ENCODE measurements at regions not wholly inside any gene's neighbourhood (a gene's known extent, or its start where the extent isn't known, plus 50 kb on each side); places are given as distances from the start of the nearest gene placed in this dataset.

DNA sequence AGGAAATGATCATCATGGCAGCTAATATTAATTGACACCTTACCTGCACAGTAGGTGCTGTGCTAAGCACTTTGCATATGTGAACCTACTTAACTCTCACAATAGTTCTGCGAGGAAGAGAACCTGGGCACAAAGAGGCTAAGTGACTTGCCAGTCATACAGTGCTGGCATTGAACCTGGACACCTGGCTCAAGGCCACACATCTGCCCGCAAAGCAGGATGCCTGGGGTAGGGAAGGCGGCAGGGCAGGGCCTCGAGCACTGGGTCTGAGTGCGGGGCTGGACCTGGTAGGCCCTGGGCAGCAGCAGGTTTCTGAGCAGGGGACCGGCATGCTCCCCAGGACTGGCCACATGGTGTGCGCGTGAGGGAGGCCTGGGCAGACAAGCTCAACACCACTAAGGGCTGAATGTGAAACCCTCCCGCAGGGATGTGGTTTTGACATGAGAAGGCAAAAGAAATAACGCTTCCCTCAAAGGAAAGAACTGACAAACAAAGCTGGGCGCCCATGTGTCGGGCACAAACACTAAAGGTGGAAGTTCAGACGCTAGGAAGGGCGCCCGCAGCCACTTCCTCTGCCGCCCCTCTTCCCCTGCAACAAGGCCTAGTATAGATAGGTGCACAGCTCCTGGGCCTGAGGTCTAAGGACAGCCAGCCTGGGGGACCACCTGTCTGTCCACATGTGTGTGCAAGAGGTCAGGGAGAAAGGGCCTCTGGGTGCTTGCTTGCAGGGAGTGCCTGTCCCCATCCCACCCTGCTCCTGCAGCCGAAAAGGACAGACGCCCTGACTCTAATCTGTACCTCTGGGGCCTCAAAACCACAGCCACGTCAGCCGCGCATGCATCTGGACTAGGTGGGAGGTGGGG is 92.5 kb downstream of the ZFP36L2 start:
- TF ChIP-seq, protein P1, sequence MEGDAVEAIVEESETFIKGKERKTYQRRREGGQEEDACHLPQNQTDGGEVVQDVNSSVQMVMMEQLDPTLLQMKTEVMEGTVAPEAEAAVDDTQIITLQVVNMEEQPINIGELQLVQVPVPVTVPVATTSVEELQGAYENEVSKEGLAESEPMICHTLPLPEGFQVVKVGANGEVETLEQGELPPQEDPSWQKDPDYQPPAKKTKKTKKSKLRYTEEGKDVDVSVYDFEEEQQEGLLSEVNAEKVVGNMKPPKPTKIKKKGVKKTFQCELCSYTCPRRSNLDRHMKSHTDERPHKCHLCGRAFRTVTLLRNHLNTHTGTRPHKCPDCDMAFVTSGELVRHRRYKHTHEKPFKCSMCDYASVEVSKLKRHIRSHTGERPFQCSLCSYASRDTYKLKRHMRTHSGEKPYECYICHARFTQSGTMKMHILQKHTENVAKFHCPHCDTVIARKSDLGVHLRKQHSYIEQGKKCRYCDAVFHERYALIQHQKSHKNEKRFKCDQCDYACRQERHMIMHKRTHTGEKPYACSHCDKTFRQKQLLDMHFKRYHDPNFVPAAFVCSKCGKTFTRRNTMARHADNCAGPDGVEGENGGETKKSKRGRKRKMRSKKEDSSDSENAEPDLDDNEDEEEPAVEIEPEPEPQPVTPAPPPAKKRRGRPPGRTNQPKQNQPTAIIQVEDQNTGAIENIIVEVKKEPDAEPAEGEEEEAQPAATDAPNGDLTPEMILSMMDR (IDR thresholded peaks at IDR 0.05; ENCODE audit: low read depth, low read length, missing control alignments): no peak
- in situ Hi-C loops (cut with HindIII; ENCODE audit: low pct_ligation_motif_present, low sequenced_read_pairs): no loop called here
- Histone ChIP-seq H3K27me3 (replicated peaks) (no peaks in the 10 kb centered on the region), H3K27ac (no peak overlapping the region), H3K4me3 (ENCODE audit: low read depth, low read length) (no peak overlapping the region), H3K36me3 (replicated peaks) (no peaks in the 10 kb centered on the region)
- no peak for DNase-seq

DNA sequence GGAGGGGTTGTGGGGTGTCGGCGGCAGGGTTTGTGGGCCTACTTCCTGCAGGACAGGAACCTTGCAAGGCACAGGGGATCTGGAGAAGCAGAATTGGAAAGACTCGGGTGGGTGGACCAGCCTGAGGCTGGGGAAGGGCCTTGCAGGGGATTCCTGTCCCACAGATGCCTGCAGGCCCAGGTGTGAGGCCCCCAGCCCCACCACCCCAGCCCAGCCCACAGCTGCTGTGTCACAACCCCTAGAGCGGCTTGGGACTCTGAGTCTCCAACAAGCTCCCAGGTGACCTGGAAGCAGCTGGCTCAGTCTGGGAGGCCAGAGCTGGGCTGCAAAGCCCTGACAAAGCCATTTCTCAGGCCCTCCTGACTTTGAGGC is 93.1 kb downstream of the ZFP36L2 start:
- no peak for DNase-seq
- Histone ChIP-seq H3K27ac (no peak overlapping the region), H3K27me3 (replicated peaks) (no peaks in the 10 kb centered on the region), H3K4me3 (ENCODE audit: low read depth, low read length) (no peak overlapping the region), H3K36me3 (replicated peaks) (no peaks in the 10 kb centered on the region)
- in situ Hi-C loops (cut with HindIII; ENCODE audit: low pct_ligation_motif_present, low sequenced_read_pairs): no loop called here
- TF ChIP-seq, protein P1 (IDR thresholded peaks at IDR 0.05; ENCODE audit: low read depth, low read length, missing control alignments): no peak

- in situ Hi-C loops (cut with HindIII; ENCODE audit: low pct_ligation_motif_present, low sequenced_read_pairs): no loop called here
- H3K27ac ChIP-seq: no peak overlapping the region
- TF ChIP-seq, protein P1 (IDR thresholded peaks at IDR 0.05; ENCODE audit: low read depth, low read length, missing control alignments): no peak
- H3K36me3 ChIP-seq (replicated peaks): no peaks in the 10 kb centered on the region
- H3K27me3 ChIP-seq (replicated peaks): no peaks in the 10 kb centered on the region
- DNase-seq: no peak
- H3K4me3 ChIP-seq (ENCODE audit: low read depth, low read length): no peak overlapping the region
These were observed 93.6 kb downstream of the ZFP36L2 start for GRCh38 chr2:43132683-43133301.

- Histone ChIP-seq H3K27ac (no peak overlapping the region), H3K4me3 (ENCODE audit: low read depth, low read length) (no peak overlapping the region), H3K27me3 (replicated peaks) (no peaks in the 10 kb centered on the region), H3K36me3 (replicated peaks) (no peaks in the 10 kb centered on the region)
- in situ Hi-C loops (cut with HindIII; ENCODE audit: low pct_ligation_motif_present, low sequenced_read_pairs): no loop called here
- DNase-seq: no peak
- TF ChIP-seq, protein P1 (IDR thresholded peaks at IDR 0.05; ENCODE audit: low read depth, low read length, missing control alignments): no peak
These were observed 94.3 kb downstream of the ZFP36L2 start for GRCh38 chr2:43131890-43132682.

DNA sequence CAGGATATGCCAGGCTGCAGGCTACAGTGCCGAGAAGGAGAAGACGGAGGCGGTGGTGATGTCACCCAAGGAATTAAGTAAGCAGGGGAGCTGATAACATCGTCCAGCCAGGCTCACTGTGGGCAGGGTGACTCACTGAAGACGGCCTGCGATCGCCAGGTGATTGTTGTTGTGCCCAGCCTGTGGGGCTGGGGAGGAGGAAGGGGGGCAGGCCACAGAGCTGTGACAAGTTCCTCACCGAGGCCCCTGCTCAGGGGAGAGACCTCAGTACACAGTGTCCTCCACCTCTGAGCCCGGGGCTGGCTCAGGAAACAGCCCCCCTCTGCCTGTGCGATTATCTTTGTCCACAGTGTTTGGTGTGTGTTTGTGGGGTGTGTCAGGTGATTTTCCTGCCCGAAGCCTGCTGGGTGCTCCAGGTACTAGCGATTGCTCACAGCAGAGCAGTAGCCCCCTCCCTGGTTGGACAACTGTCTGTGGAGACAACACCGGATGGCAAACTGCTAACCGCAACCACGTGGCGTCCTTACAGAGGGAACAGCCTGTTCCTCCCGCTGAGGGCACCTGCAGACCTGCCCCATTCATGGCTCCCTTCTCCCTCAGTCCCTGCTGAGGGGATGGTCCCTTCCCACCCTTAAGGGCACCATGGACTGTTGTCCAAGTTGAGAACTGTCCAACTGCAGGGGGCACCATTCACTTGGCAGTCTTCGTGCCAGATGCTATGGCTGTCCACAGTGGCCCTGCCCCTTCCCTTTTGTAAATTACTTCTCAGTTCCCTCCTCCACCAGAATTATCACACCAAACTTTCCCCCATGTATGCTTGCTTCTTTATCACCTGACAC is 95.1 kb downstream of the ZFP36L2 start:
- TF ChIP-seq, protein P1 (IDR thresholded peaks at IDR 0.05; ENCODE audit: low read depth, low read length, missing control alignments): peak; percentile 67
- Histone ChIP-seq H3K27me3 (replicated peaks) (no peaks in the 10 kb centered on the region), H3K36me3 (replicated peaks) (no peaks in the 10 kb centered on the region), H3K27ac (no peak overlapping the region), H3K4me3 (ENCODE audit: low read depth, low read length) (no peak overlapping the region)
- in situ Hi-C loops (cut with HindIII; ENCODE audit: low pct_ligation_motif_present, low sequenced_read_pairs): no loop called here
- DNase-seq: peak; percentile 90
